Spinal cord (tissue), 9 donors: ENCODE measurements at regions not wholly inside any gene's neighbourhood (a gene's known extent, or its start where the extent isn't known, plus 50 kb on each side); places are given as distances from the start of the nearest gene placed in this dataset.

Experiments used
- DNase-seq, 6 donors: peaks; one replicate each; pipeline versions ENCODE4 v3.0.0 to v3.0.0-alpha.2; 2013 to 2015; ENCODE audit warnings: low spot score in 6 of 6, low read depth in 4 of 6
- H3K27ac ChIP-seq: one replicate; pipeline ENCODE4 v1.5.1; 2013; ENCODE audit warnings: low read depth, low read length, control low read depth
- H3K27me3 ChIP-seq: one replicate; pipeline ENCODE4 v1.6.1; 2013; ENCODE audit warnings: low read length; ENCODE audit not compliant: control insufficient read depth, insufficient read depth
- H3K36me3 ChIP-seq: one replicate; pipeline ENCODE4 v1.6.1; 2013; ENCODE audit warnings: low read length; ENCODE audit not compliant: control insufficient read depth, insufficient read depth
- H3K4me1 ChIP-seq: one replicate; pipeline ENCODE4 v1.6.1; 2013; ENCODE audit warnings: low read length; ENCODE audit not compliant: control insufficient read depth, insufficient read depth
- H3K4me3 ChIP-seq: one replicate; pipeline ENCODE4 v1.5.1; 2013; ENCODE audit warnings: low read depth, low read length, control low read depth
- H3K9me3 ChIP-seq: one replicate; pipeline ENCODE4 v1.6.1; 2013; ENCODE audit warnings: low read length; ENCODE audit not compliant: control insufficient read depth, insufficient read depth
- WGBS: methylation state at CpG from one replicate; pipeline ENCODE4 v1.1.5; 2013; ENCODE audit warnings: missing lambda C conversion rate; ENCODE audit not compliant: insufficient coverage; 5-methylcytosine and 5-hydroxymethylcytosine counted together
- donor health status: healthy.

DNA sequence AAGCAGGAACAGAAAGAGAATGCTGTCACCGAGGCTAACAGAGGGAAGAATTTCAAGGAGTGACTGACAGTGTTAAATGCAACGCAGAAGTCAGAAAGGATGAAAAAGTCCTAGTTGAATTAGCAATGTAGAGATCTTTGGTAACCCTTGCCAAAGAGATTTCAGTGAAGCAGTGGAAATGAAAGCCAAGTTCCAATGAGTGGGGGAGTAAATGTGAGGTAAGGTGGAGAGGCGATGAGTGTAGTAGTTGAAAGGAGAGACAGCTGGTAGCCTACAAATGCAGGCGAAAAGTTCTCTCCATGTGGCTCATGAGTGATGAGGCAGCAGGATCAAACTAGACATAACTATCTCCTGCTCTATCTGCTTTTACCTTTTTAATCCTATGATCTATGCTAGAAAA lies 74.6 kb upstream of the IPO9 start:
- no peaks in the 10 kb centered on the region for H3K27me3 ChIP-seq
- H3K4me3 ChIP-seq: no peak overlapping the region
- 61% methylated on average over 3 of the region's 4 CpGs for WGBS
- H3K27ac ChIP-seq: no peak overlapping the region
- H3K4me1 ChIP-seq: peaks cover 3% of the 10 kb centered on the region
- H3K9me3 ChIP-seq: no peaks in the 10 kb centered on the region
- no peaks in the 10 kb centered on the region for H3K36me3 ChIP-seq
- DNase-seq: no peak

DNA sequence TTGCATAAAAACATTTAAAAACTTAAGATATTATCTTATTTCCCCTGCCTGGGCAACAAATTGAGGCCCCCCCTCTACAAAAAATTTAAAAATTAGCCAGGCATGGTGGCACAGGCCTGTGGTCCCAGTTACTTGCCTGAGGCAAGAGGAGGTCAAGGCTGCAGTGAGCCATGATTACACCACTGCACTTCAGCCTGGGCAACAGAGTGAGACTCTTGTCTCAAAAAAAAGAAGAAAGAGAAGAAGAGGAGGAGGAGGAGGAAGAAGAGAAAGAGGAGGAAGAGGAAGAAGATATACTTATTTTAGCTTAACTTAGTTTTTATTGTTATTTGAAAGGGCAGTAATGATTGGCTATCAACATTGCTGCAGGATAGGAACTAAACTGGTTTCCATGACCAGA lies 73.8 kb upstream of the IPO9 start:
- no peaks in the 10 kb centered on the region for H3K9me3 ChIP-seq
- DNase-seq: no peak
- H3K27me3 ChIP-seq: no peaks in the 10 kb centered on the region
- peaks cover 6% of the 10 kb centered on the region for H3K4me1 ChIP-seq
- H3K36me3 ChIP-seq: no peaks in the 10 kb centered on the region
- H3K4me3 ChIP-seq: no peak overlapping the region
- H3K27ac ChIP-seq: no peak overlapping the region

DNA sequence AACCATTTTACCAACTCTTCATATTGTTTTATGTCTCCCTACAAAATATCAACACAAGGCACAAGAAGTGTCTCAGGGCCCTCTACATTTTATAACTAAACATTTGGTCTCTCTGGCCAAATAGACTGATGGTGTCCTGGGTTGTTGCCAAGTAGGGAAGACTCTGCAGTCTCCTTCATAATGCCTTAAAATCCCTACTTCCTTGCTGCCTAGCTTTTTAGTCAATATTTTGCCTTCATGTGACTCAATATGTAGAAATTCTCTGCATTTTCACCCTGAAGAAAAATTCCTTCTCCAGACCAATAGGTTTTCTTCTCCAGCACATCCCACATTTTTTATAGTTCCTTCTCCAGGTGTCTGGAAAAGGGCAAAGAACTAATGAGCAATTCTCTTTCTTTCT lies 72.6 kb upstream of the IPO9 start:
- no peak for DNase-seq
- Histone ChIP-seq H3K27ac (no peak overlapping the region), H3K36me3 (no peaks in the 10 kb centered on the region), H3K4me1 (peaks cover 6% of the 10 kb centered on the region), H3K4me3 (no peak overlapping the region), H3K27me3 (no peaks in the 10 kb centered on the region), H3K9me3 (no peaks in the 10 kb centered on the region)

DNA sequence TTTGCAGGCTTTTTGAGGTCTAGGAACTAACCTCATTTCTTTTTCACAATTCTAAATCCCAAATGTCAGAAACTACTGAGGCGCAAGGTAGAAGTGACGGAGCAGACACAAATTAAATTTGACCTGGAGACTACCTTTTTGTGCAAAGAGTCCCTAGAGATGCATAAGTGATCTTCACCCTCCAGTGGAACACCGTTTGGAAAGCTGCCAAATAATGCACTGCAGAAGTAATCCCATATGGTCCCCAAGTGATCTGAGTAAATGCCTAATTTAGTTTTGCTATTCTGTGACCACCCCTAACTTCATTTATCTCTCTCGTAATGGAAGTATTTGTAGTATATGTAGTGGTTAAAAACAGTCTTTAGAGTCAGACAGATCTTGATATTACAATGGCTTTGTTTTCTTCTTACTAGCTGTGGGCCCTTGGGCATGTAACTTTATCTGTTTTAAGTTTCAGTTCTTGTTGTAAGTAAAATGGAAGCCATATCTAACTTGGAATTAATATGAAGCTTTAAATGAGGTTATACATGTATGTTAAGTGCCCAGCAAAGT lies 70.4 kb upstream of the IPO9 start:
- 32% methylated on average over 3 of the region's 4 CpGs for WGBS

DNA sequence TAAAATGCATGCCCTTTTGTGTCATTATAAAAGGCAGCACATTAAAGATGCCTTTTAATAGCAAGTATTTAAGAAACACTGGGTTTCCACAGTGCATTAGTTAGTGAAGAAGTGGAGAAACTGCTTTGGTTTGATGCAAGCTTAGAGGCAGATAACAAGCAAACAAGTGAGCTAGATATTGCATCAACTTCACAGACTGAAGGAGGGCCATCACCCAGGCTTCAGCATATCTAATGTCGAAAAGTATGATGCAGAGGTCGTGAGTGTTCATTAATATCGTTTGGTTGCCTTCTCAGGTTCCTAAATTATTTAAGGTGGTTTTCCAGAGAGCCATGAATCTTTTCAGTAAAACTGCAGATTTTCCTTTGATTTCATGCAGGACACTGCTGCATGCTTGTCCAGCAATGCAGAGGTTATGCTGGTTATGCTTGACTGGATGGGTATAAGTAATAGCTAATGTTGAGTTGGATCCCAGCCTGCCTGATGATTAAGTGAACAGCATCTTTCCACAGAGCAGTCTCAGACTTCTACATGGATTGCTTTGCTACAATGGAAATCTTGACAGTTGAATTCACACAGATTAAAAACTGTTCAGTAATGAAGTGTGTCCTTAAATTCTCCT lies 69.7 kb upstream of the IPO9 start:
- Histone ChIP-seq H3K36me3 (no peaks in the 10 kb centered on the region), H3K27ac (no peak overlapping the region), H3K27me3 (no peaks in the 10 kb centered on the region), H3K4me1 (peaks cover 12% of the 10 kb centered on the region), H3K4me3 (no peak overlapping the region), H3K9me3 (no peaks in the 10 kb centered on the region)
- DNase-seq: no peak
- WGBS: 58% methylated on average over 3 of the region's 3 CpGs

More for the DNA sequence above, 70.4 kb upstream of the IPO9 start:
- H3K36me3 ChIP-seq: no peaks in the 10 kb centered on the region
- no peaks in the 10 kb centered on the region for H3K9me3 ChIP-seq
- H3K4me1 ChIP-seq: peaks cover 12% of the 10 kb centered on the region
- DNase-seq: peak in 1 of 6 donors; percentile 77
- H3K4me3 ChIP-seq: no peak overlapping the region
- H3K27ac ChIP-seq: no peak overlapping the region
- H3K27me3 ChIP-seq: no peaks in the 10 kb centered on the region

DNA sequence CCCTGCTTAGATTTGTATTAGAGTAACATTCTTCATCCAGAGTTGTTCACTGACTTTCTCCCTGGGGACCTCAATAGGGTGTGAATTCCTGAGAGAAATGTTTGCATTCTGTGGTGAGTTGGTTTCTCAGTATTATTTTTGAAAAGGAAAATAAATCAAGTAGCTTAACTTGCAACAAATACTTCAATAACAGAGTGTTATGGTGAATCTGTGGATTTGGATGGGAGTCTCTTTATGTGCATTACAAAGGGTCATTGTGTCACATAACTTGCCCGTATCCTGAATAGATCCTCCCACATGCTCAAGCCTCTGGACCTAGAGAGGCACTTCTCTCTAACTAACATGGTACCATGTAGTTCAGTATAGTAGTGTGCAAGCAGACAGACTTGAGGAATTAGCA lies 68.4 kb upstream of the IPO9 start:
- peaks cover 12% of the 10 kb centered on the region for H3K4me1 ChIP-seq
- WGBS: no CpG with 5 or more reads among the region's 1 CpG
- H3K9me3 ChIP-seq: no peaks in the 10 kb centered on the region
- H3K27ac ChIP-seq: no peak overlapping the region
- no peak for DNase-seq
- no peaks in the 10 kb centered on the region for H3K27me3 ChIP-seq
- H3K36me3 ChIP-seq: no peaks in the 10 kb centered on the region
- no peak overlapping the region for H3K4me3 ChIP-seq

DNA sequence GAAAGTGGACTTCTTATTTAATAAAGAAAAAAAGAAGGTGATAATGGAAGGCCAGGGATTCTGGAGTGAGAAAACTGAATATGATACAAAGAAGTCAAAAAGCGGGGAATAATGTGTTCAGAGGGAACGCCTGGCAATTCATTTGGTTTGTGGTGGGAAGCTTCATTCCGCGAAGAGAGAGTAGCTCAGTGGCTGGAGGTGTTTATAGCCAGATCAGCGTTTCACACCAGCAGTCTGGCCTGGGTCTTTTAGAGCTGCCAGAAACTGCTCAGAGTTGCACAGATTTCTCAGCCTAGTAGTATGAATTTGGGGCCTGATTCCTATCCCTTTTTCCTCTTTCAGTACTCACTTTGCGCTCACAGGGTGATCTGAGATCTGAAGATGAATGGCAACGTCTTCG lies 67.8 kb upstream of the IPO9 start:
- H3K27me3 ChIP-seq: no peaks in the 10 kb centered on the region
- 49% methylated on average over 4 of the region's 8 CpGs for WGBS
- no peak for DNase-seq
- H3K9me3 ChIP-seq: no peaks in the 10 kb centered on the region
- H3K4me1 ChIP-seq: peaks cover 12% of the 10 kb centered on the region
- H3K27ac ChIP-seq: peak overlapping the region; percentile 18
- no peaks in the 10 kb centered on the region for H3K36me3 ChIP-seq
- H3K4me3 ChIP-seq: no peak overlapping the region

DNA sequence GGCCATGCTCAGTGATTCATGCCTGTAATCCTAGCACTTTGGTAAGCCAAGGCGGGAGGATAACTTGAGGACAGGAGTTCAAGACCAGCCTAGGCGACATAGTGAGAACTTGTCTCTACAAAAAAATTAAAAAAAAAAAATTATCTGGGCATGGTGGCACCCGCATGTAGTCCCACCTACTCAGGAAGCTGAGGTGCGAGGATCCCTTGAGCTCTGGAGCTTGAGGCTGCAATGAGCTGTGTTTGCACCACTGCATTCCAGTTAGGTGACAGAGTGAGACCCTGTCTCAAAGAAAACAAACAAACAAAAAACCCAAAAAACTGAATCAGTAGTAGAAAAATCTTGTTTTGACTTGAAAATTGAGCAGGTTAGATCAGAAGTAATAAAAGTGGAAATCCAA lies 67.1 kb upstream of the IPO9 start:
- Histone ChIP-seq H3K9me3 (no peaks in the 10 kb centered on the region), H3K36me3 (no peaks in the 10 kb centered on the region), H3K4me1 (peaks cover 12% of the 10 kb centered on the region), H3K27ac (peak overlapping the region; percentile 18), H3K4me3 (no peak overlapping the region), H3K27me3 (no peaks in the 10 kb centered on the region)
- WGBS: 100% methylated on average over 1 of the region's 4 CpGs
- no peak for DNase-seq

DNA sequence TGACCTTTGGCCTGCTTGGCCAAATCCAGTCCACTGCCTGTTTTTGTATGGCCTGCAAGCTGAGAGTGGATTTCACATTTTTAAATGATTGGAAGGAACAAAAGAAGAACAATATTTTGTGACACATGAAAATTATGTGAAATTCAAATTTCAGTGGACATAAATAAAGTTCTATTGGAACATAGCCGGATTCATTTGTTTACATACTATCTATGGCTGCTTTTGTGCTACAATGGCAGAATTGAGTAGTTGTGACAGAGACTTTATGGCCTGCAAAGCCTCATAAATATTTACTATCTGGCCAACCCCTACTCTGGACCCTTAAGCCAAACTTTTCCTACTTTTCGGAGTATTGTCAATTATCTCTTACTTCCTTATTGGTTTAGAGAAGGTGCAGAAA lies 66.6 kb upstream of the IPO9 start:
- Histone ChIP-seq H3K4me3 (no peak overlapping the region), H3K4me1 (peaks cover 12% of the 10 kb centered on the region), H3K9me3 (no peaks in the 10 kb centered on the region), H3K27me3 (no peaks in the 10 kb centered on the region), H3K27ac (peak overlapping the region; percentile 12), H3K36me3 (no peaks in the 10 kb centered on the region)
- no CpG with 5 or more reads among the region's 2 CpGs for WGBS
- DNase-seq: no peak

DNA sequence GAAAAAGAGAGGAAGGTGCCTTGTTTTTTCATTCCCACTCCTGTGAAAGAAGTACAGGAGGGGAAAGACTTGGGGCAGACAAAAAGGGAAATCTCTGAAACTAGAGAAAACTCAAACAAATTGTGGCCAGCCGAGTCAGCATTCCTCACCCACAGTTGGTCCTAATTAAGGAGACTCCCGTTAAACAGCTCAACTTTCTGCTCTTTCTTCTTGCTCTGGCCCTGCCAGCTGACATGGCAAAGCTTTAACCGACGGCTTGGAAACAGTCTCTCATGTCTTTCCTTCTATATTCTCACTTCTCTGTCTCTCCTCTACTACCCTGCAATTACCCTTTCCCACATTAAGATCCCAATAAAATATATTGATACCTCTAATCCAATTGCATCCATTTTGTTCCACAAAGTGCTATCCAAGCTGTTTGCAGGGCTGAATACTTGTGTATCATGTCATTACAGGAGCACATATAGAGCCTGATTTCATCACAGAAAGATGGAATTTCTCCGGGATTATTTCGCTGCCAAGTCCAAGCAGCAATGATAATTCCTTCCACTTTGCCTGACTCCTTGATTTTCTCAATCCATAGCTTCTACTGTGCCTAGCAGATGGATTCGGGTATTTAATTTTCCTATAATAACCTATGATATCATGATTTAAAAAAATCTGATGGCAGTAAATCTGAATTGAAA lies 65.4 kb upstream of the IPO9 start:
- H3K36me3 ChIP-seq: no peaks in the 10 kb centered on the region
- peaks cover 9% of the 10 kb centered on the region for H3K4me1 ChIP-seq
- peak overlapping the region; percentile 36 for H3K27ac ChIP-seq
- no peaks in the 10 kb centered on the region for H3K27me3 ChIP-seq
- peak in 1 of 6 donors; percentile 45 for DNase-seq
- no peaks in the 10 kb centered on the region for H3K9me3 ChIP-seq
- WGBS: 43% methylated on average over 6 of the region's 7 CpGs
- no peak overlapping the region for H3K4me3 ChIP-seq
